ENCODE measurements at regions not wholly inside any gene's neighbourhood (a gene's known extent, or its start where the extent isn't known, plus 50 kb on each side); places are given as distances from the start of the nearest gene placed in this dataset.

DNA sequence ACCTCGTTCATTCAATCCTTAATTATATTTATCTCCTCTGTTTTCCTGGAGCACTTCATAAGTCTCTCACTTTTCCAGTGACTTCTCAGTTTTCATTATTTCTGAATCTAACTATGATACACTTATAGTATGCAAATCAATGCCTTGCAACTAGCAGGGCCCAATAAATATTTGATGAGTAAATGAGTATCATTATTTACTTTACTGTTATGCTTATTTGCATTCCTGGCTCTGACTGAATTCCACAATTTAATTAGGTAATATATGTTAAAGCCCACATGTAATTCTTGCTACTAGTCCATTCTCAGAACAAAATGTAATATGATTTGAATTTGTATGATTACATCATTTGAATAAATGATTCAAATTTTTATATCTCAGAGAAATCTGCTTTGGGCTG lies 1595.1 kb upstream of the MIR17HG start:
- no peak for DNase-seq

DNA sequence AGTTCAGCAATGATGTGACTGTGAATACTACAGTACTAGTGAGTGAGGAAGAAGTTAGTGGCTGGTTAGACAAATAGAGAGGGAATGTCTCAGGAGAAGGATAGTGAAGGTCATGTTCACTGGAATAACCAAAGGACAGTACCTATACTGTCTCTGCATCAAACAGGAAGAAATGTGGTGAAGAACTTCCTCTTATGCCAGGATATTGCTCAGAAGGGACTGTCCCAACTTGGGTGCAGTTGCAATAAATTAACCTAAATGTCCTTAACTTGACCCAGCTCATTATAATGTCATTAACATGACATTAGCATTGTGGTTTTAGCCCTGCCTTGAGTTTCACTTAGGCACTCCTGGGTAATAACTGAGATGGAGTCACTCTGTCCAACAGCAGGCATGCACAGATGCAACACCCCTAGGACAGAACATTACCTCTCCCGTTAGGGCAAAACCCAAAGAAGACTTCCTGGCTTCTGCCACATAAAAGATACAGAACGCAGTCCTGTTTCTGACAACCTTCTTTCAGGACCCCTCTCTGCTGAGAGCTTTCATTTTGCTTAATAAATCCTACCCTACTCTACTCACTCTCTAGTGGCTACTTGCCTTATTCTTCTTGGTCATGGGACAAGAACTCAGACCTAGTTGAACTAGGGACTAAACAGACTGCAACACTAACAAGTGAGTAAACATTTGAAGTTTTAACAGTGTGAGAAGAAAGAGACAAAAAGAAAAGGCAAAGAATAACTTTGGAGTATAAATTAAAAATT lies 1591.6 kb upstream of the MIR17HG start:
- DNase-seq = no peak

DNA sequence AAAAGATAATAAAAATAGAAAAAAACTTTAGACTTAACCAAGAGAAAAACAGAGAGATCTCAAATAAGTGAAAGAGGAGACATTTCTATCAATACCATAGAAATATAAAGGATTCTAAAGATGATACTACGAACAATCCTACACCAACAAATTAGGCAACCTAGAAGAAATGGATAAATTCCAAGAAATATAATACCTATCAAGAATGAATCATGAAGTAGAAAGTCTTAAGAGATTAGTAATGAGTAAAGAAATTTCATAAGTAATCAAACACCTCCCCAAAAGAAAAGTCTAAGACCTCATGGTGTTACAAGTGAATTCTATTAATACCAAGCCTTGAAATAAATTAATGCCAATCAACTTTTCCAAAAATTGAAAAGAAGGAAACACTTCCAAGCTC lies 1584.5 kb upstream of the MIR17HG start:
- no peak for DNase-seq

DNA sequence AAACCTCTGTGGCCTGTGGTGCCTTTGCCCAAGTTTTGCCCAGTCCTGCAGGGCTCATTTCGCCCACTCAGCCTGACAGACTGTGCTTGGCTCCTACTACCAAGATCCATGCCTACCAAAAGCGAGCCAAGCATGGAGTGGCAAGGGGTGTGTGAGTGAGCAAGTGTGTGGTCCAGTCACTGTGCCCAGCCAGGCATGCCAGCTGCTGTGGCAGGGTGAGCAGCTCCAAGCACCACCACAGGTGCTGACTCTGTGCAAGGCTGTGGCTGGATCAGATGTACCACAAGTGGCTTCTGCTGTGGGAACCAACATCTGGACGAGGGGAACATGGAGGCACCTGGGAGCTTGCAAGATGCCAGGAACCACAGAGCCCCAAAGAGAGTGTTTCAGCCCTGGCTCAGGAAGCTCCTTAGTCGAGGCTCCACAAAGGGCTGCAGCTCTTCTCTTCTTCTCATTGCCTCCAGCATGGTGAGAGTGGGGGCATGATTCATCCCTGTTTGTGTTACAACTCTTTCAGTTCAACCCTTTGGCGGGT lies 1564.2 kb upstream of the MIR17HG start:
- no peak for DNase-seq

DNA sequence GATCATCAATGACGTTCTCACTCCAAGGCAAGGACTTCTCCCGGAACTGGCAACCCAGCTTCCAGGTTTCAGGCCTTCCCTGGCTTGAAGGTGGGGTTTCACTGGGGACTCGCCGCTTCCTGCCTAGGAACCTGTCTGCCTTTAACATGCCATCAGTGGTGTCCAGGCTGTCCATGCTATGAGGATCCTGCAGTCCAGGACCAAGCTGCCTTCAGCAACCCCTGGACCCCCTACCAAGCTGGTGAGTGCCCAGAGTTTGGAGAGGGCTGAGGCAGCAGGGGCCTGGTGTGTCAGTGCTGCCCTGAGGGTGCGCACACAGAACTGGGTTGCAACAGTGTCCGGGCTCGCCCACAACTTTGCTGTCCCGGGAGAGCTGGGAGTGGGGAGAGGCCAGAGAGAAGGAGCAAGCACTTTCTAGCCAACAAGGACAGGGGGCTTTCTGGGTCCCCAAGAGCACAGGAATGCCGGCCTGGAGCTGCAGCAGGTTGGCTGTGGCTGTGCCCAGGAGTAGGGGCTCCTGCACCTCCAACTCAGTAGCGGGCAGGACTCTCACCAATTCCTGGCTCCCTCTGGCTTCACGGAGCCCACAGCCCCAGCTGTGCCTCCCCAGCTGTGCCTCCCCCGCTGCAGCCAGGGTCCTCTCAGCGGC lies 1563.2 kb upstream of the MIR17HG start:
- DNase-seq = no peak

DNA sequence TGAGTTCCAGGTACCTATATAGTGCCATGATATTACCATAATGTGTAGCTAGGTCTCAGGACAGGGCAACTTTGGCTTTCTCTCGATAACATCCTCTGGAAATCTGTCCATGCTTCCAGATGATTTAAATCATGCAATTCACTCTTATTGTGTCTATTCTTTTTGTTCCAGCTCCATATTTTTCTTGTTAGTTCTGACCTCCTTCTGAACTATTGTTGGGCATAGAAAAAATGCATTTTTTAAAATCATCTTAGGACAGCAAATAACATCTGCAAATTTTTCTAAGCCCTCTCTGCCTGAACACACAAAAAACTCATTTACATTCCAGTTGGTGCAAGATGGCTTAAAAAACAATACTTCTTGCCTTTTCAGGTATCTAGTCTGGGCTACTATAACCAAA lies 1561.0 kb upstream of the MIR17HG start:
- DNase-seq = no peak

DNA sequence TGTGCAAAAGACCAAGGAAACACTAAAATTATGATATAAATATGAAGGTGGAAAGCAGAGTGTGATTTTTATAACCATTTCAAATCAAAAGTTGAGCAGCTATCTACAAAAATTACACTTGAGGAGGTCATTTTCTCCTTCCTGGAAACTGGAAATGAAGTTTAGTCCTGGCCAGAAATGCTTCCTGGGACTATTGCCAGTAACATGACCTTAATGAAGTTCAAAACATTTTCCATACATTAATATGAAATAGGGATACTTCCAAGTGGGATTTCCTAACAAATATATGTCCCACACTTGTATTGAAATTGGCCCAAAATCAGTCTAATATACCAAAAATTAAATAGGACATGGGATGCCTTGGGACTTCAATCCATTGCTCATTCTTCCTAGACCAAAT lies 1556.8 kb upstream of the MIR17HG start:
- no peak for DNase-seq

DNA sequence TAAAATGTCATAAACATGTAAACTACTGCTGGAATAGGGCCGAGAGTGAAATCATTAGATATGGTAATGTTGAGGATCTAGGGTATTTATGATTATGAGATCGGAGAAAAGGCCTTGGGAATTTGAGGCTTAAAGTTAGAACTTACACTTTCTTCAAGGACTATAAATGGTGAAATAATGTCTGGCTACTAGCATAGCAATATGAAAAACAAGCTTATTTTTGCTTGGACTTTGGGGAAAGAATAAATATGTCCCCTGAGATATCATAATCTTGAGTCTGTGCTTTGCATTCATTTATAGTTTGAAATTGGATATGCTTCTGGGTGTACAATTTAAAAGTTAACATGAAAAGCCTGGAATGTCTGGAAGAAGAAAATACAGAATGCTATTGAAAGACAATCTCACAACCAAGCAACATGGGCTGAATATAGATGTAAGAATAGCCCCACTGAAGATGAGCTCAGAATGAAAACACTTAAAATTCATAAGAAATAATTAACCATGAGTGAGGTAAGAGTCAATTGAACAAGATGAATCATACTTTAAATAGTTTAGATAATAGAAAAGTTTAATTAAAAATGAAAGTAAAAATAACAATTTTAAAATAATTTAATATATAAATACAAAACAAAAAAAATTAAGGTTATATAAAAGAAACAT lies 1555.4 kb upstream of the MIR17HG start:
- DNase-seq = no peak

DNA sequence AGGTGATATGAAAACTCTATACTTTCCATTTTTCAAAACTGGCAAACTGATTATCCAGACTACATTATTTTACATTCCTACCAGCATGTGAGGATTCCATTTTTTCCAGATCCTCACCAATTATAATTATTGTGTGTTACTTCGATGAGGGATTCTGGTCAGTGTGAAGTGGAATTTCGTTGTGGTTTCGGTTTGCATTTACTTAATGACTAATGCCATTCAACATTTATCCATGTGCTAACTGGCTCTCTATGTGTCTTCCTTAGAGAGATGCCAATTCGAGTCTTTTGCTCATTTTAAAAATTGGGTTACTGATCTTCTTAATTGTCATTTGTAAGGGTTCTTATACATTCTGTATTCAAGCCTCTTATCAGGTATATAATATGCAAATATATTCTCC lies 1551.3 kb upstream of the MIR17HG start:
- no peak for DNase-seq

DNA sequence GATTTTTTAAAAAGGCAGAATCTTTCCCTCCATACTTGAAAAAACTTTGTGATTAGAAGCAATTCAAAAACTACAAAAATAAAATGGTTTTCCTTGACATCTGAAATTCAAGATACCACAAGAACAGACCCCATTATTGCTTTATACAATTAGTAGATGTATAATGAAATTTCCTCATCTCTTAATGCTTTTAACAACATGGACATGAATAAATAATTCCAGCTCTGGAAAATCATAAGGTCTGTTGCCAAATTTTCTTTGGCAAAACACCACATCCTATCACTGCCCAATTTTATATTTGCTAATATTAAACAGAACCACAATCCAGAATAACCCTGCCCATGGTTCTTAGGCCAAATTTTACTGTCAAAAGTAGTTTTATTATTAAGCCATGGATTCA lies 1543.6 kb upstream of the MIR17HG start:
- no peak for DNase-seq

DNA sequence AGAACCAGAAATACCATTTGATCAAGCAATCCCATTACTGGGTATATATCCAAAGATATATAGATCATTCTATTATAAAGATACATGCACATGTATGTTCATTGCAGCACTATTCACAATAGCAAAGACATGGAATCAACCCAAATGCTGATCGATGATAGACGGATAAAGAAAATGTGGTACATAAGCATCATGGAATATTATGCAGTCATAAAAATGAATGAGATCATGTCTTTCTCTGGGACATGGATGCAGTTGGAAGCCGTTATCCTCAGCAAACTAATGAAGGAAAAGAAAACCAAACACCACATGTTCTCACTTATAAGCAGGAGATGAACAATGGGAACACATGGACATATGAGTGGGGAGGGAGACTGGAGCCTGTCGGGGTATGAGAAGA lies 1540.9 kb upstream of the MIR17HG start:
- DNase-seq = no peak

DNA sequence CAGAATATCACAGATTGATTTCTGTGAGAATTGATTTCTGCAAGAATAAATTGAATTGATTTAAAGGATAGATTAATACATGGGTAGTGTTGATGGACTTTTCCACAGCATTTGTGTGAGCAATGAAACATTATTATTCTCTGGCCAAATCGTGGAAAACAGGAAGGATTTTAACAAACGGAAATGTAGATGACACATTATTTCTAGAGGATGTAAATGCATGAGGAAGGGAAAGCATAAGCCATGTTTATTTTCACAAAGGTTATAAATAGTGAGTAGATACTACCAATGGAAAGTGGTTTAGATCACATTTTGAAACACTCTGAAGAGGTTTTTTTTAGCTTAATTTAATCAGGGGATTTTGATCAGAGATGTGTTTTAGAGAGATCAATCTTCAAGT lies 1534.6 kb upstream of the MIR17HG start:
- no peak for DNase-seq

DNA sequence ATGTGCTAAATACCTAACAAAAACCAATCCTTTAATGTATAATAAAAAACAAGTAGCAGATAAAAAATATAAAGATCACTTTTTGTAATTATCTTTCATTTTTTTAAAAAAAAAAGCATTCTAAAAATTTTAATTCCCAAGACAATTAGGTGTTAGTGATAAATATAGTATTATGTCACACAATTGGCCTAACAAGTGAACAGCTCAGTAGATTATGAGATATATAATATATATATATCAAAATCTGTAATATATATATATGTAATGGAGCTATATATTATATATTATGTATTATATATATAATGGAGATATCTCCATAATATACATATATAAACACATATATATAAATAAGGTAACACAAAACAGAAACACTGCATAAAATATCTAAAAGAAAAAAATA lies 1531.1 kb upstream of the MIR17HG start:
- DNase-seq = no peak

DNA sequence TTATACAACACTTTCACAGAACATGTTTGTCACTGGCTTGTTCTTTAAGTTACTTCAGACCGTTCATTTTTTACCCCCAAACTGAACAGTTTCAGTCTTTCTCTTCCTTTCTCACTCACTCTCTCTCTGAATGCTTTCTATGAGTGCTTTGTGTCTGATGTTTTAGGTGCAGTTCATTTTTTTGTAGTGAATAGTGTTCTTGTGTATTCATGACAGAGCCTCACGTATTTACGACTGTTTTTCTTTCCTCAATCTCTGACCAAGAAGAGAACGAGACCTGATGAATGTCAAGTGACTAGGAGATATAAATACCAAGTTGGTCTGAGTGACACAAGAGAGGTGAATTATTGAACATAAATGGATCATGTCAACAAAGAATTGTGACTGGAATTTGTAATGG lies 1525.0 kb upstream of the MIR17HG start:
- no peak for DNase-seq

DNA sequence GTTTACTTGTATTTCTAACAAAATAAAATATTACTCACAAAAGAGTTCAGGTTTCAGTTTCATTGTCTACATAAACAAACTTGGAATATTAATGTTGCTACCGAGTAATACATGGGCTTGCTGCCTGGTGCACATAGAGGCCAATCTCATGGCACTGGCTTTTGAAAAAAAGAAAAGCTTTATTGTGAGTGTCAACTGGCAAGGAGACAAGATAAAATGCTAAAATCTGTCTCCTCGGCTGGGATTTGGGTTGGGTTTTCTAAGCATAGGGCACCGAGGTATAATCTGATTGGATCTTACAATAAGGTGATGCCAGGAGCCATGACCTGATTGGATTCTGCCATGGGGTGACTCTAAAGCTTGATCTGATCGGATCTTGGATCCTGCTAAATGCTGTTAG lies 1519.9 kb upstream of the MIR17HG start:
- no peak for DNase-seq

DNA sequence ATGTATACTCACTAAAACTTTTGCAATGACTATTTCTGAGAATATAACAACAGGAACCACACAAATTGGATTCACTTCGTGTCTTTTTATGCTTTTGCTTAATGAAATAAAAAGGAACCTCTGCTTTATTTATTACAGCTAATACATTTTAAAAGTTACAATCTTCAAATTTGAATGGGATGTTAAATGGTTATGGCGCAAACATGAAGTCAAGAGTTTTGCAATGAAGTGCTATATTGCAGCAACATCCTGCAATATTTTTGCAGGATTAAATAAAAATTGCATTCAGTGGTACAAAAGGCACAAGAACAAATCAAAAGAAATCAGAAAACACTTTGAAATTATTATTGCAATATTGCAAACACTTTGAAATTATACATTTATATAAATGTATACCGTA lies 1519.0 kb upstream of the MIR17HG start:
- no peak for DNase-seq

DNA sequence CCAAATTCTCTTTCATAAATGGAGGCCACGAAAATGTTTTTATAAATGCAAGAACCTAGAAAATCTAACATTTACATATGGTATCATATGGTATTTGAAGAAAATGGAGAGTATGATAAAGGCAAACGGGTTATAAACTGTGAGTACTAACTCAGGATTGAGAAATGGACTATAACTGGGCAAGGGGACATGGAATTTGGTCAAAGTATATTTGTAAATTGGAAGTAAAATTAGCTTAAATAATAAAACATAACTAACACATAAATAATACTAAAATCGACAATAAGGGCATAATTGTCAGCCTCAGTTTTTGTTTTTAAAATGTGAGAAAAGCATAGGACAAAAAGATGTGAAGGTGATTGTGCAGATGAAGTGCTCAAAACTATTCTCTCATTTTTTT lies 1516.3 kb upstream of the MIR17HG start:
- no peak for DNase-seq

DNA sequence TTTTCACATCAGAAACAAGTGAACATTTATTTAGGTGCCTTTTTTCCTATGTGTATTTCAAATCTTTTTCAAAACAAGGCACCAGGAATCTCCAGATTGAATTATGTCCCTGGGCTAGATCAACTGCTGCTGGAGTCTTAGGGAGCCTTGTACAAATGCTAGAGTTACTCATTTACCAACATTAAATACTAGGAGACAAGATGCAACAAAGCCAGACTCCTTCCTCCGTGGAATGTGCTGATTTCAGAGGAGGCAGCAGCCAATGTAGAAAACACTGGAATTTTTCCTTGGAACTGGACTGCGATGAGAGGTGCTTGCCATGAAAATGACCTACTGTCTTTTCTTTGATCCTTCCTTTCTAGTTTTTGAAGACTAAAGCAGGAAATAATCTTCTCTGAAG lies 1514.7 kb upstream of the MIR17HG start:
- DNase-seq = no peak

DNA sequence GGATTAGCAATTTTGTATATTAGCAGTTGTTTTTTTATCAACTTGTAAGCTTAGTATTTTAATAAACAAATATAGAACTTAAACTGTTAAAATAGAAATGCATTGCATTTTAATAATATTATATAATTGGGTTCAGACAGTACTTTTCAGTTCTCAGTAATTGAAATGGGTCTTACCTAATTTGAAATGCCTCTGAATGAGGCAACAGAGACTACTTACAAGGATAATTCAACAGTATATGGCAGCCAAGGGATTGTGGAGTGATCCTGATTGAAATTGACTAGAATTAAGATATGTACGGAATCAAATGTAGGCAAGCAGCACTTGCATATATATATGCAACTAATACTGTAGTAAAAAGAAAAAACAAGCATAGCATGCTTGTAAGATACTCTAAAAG lies 1503.9 kb upstream of the MIR17HG start:
- DNase-seq = no peak

DNA sequence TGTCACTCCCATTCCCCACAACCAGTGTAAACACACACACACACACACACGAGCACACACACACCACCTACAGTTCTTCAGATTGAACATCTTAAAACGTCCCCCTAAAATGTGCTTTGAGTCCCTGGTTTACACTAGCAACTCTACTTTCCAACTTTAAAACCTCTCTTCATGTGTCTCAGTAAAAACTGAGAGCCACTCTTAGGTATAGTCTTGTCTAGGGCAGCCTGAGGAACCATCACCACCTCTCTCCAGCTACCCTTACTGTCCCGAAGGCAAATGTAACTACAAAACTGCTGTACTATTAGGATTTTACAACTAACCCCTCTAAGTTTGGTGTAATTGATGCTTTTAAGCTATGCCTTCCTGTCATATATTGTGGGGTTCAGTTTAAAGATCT lies 1501.6 kb upstream of the MIR17HG start:
- no peak for DNase-seq

DNA sequence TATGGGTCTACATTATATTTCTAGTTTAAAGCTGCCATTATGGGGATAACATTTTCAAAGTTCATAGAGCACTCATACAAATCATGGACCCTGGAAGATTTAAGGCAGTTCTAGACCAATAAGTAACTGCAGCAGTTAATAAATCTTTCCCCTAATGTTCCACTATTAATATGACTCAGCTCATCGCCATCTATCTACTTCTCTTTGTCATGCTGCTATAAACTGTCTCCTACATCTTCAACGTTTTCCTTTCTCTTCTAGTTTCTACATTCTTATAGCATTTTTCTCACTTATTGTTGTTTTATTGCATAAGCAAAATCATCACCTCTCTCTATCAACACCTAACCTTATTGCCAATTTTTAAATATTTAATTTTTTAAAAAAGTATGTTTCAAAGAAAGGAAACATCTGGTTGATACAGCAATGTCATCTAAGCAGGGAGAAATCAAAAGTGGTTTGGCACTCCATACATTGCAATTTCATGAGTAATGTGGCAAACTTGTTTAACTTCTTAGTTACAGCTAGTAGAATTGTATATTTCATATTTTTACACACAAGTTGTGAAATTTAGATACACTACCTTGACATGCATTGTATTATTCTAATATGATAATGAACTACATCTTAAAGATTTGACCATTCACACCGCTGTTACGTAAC lies 1500.4 kb upstream of the MIR17HG start:
- DNase-seq = no peak

DNA sequence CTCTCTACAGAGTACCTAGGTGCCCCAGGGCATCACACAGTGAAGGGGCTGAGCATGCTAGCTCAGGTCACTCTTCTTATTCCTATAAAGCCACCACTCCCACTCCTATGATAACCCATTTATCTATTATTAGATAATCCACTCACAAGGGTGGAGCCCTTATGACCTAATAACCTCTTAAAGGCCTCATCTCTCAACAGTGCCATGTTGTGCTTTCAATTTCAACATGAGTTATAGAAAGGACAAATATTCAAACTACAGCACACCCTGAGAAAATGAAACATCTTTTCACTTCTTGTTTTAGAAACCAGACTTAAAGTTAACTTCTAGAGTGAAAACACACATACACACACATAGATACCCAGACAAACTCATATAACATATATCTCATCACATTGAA lies 1494.9 kb upstream of the MIR17HG start:
- no peak for DNase-seq

DNA sequence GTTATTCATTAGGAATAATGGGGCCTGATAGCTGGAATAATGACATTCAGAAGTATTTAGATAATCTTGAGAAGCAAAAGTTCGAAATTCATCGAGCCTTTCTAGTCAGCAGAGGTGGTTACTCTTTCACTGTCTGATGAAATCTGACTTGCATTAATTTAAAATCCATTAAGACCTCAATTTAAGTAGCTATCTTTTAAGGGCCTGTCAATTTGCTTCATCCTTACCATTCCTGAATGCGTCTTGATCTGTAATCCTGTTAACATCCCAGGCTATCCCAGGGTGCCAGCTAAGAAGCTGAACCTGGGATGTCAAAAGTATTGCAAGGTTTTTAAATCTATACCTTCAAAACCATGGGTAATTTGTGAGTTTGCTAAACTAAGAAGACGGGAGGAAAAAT lies 1491.0 kb upstream of the MIR17HG start:
- no peak for DNase-seq

DNA sequence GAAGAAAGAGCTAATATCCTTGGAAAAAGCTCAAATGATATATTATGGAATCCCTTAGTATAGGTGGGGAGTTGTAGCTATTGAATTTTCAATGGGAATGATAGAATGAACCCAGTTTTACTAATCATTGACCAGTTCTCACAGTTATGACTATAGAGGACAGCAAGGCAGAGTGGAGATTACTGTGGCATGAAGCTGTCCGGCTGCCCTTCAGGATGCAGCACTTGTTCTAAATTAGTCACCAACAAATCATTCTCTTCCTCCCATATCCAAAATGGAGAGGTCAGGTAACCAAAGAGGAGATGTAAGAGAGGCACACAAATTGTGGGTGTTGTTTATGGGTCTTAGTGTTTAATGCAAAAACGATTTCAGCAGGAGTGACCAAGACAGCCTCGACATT lies 1490.0 kb upstream of the MIR17HG start:
- no peak for DNase-seq

Measured in CD4-positive, alpha-beta T cell treated with Interleukin-21 for 1 hour (primary cell).